Natural killer cell (primary cell): ENCODE measurements at regions not wholly inside any gene's neighbourhood (a gene's known extent, or its start where the extent isn't known, plus 50 kb on each side); places are given as distances from the start of the nearest gene placed in this dataset.
A peak's percentile ranks its signal among the peaks of the same experiment; 100 is the strongest.

Source experiments
- ATAC-seq, 3 donors: fragments of 150-1000 bp in 2 of 3; fragments of 200-7000 bp in 1 of 3; cut with Tn5 transposase; 1 replicate in 1 of 3; 2 replicates in 2 of 3; pipeline ENCODE4 v1.10.0; 2021; ENCODE audit warnings: mild to moderate bottlenecking in 2 of 3, moderate library complexity in 2 of 3
- DNase-seq, 2 donors: peaks; one replicate each; pipeline versions ENCODE4 v3.0.0 to v3.0.0-alpha.2; 2013 to 2021; ENCODE audit warnings: mixed read lengths in 1 of 2
- H3K27ac ChIP-seq: one replicate; pipeline ENCODE4 v1.5.1; 2013; ENCODE audit warnings: mild to moderate bottlenecking, low read length
- H3K27me3 ChIP-seq: one replicate; pipeline ENCODE4 v1.6.1; 2013; ENCODE audit warnings: low read length; ENCODE audit not compliant: control insufficient read depth, insufficient read depth
- H3K36me3 ChIP-seq: one replicate; pipeline ENCODE4 v1.6.1; 2013; ENCODE audit warnings: low read length; ENCODE audit not compliant: control insufficient read depth, insufficient read depth
- H3K4me1 ChIP-seq: one replicate; pipeline ENCODE4 v1.6.1; 2013; ENCODE audit warnings: low read length; ENCODE audit not compliant: control insufficient read depth, insufficient read depth
- H3K4me3 ChIP-seq: one replicate; pipeline ENCODE4 v1.5.1; 2013; ENCODE audit warnings: low read length
- H3K9me3 ChIP-seq: one replicate; pipeline ENCODE4 v1.6.1; 2013; ENCODE audit warnings: low read length; ENCODE audit not compliant: control insufficient read depth, insufficient read depth
- H3K27ac Mint-ChIP-seq, 2 donors: one replicate each; pipeline ENCODE4 v1.8.0; 2022; ENCODE audit warnings: mild to moderate bottlenecking in 2 of 2, mixed read lengths in 2 of 2, moderate library complexity in 1 of 2
- H3K27me3 Mint-ChIP-seq, 2 donors: one replicate each; pipeline ENCODE4 v1.8.0; 2022; ENCODE audit warnings: low read depth in 2 of 2, mixed read lengths in 2 of 2
- H3K36me3 Mint-ChIP-seq: one replicate; pipeline ENCODE4 v1.8.0; 2022; ENCODE audit warnings: mixed read lengths
- H3K4me1 Mint-ChIP-seq, 2 donors: one replicate each; pipeline ENCODE4 v1.8.0; 2022; ENCODE audit warnings: mixed read lengths in 2 of 2
- H3K4me3 Mint-ChIP-seq: one replicate; pipeline ENCODE4 v1.8.0; 2022; ENCODE audit warnings: mild to moderate bottlenecking, moderate library complexity, mixed read lengths
- H3K9me3 Mint-ChIP-seq, 2 donors: one replicate each; pipeline ENCODE4 v1.8.0; 2022; ENCODE audit warnings: mixed read lengths in 2 of 2
- CTCF ChIP-seq: fragments of 200-600 bp; IDR thresholded peaks from one replicate; pipeline ENCODE4 v1.8.0; 2022; ENCODE audit warnings: antibody characterized with exemption
- WGBS: methylation state at CpG from one replicate; pipeline ENCODE4 v1.1.7; 2013; ENCODE audit warnings: missing lambda C conversion rate; ENCODE audit not compliant: insufficient coverage; 5-methylcytosine and 5-hydroxymethylcytosine counted together
- intact Hi-C: fragments of 100-400 bp; cut with micrococcal nuclease; formaldehyde crosslinking; loops from one replicate; pipeline ENCODE4 v1.14.2; 2022

- no peaks in the 10 kb centered on the region for H3K9me3 Mint-ChIP-seq
- intact Hi-C loops = no loop called here
- no peak for DNase-seq
These were observed 50.8 kb upstream of the SSBP3 start for GRCh38 chr1:54456921-54457529.

GRCh38 chr1:54456361-54456760 lies 50.2 kb upstream of the SSBP3 start:
- H3K36me3 ChIP-seq = no peaks in the 10 kb centered on the region
- H3K9me3 ChIP-seq = no peaks in the 10 kb centered on the region
- no peaks in the 10 kb centered on the region for H3K9me3 Mint-ChIP-seq
- DNase-seq = no peak
- TF ChIP-seq CTCF = no peak
- no peak for ATAC-seq
- H3K4me1 Mint-ChIP-seq = peaks cover 9 to 40% of the 10 kb centered on the region in 2 donors
- 100% methylated on average over 2 of the region's 3 CpGs for WGBS
- no peaks in the 10 kb centered on the region for H3K27me3 Mint-ChIP-seq
- intact Hi-C loops = no loop called here
- no peaks in the 10 kb centered on the region for H3K36me3 Mint-ChIP-seq
- H3K27ac ChIP-seq = no peak overlapping the region
- no peak overlapping the region for H3K4me3 Mint-ChIP-seq
- no peaks in the 10 kb centered on the region for H3K27me3 ChIP-seq
- peaks cover 26% of the 10 kb centered on the region for H3K4me1 ChIP-seq
- no peak overlapping the region for H3K27ac Mint-ChIP-seq
- H3K4me3 ChIP-seq = no peak overlapping the region

More at GRCh38 chr1:54456921-54457529, 50.8 kb upstream of the SSBP3 start:
- no peaks in the 10 kb centered on the region for H3K9me3 ChIP-seq
- Mint-ChIP-seq H3K36me3 (no peaks in the 10 kb centered on the region), H3K27me3 (no peaks in the 10 kb centered on the region), H3K27ac (peak overlapping the region in 1 of 2 donors; percentile 14), H3K4me1 (peaks cover 9 to 40% of the 10 kb centered on the region in 2 donors), H3K4me3 (no peak overlapping the region)
- no peak overlapping the region for H3K27ac ChIP-seq
- no peak for TF ChIP-seq CTCF
- peaks cover 26% of the 10 kb centered on the region for H3K4me1 ChIP-seq
- no peak for ATAC-seq
- H3K27me3 ChIP-seq = no peaks in the 10 kb centered on the region
- no peaks in the 10 kb centered on the region for H3K36me3 ChIP-seq
- no peak overlapping the region for H3K4me3 ChIP-seq
- 94% methylated on average over 6 of the region's 6 CpGs for WGBS
